ENCODE measurements at regions not wholly inside any gene's neighbourhood (a gene's known extent, or its start where the extent isn't known, plus 50 kb on each side); places are given as distances from the start of the nearest gene placed in this dataset.
"Not testable (repeated sequence)": the region's sequence is repeated elsewhere in the genome, so short reads cannot be mapped to it uniquely, and the experiment has no call there.

- H3K27ac ChIP-seq: no peak overlapping the region
- H3K79me2 ChIP-seq (ENCODE audit: insufficient read depth): no peaks in the 10 kb centered on the region
- in situ Hi-C loops (cut with MboI): no loop called here
- no peaks in the 10 kb centered on the region for H3K27me3 ChIP-seq (replicated peaks; ENCODE audit: insufficient read depth)
- H4K20me1 ChIP-seq (ENCODE audit: insufficient read depth): no peaks in the 10 kb centered on the region
- H2AFZ ChIP-seq: no peak overlapping the region
- H3K4me1 ChIP-seq (ENCODE audit: insufficient read depth): no peaks in the 10 kb centered on the region
- H3K9ac ChIP-seq: no peak overlapping the region
- H3F3A ChIP-seq (ENCODE audit: insufficient read depth): no peaks in the 10 kb centered on the region
- H3K36me3 ChIP-seq (ENCODE audit: low read depth): no peaks in the 10 kb centered on the region
- H3K4me3 ChIP-seq: no peak overlapping the region
- no peaks in the 10 kb centered on the region for H3K9me3 ChIP-seq (ENCODE audit: low read depth)
- H3K9me2 ChIP-seq (ENCODE audit: insufficient read depth): no peaks in the 10 kb centered on the region
- WGBS, 2 experiments (ENCODE audit: low coverage in 1 of 2, low lambda C conversion rate in 2 of 2, missing lambda C conversion rate in 2 of 2): 26 to 30% methylated on average over 3 of the region's 3 CpGs
- no peak overlapping the region for H3K4me2 ChIP-seq (ENCODE audit: unreplicated experiment)
- no peak for TF ChIP-seq EZH2phosphoT487 (IDR thresholded peaks at IDR 0.05; ENCODE audit: insufficient read depth, low read depth)
- DNase-seq: no peak
Measured at GRCh38 chr5:174560861-174561260, 163.5 kb upstream of the MSX2 start.

DNA sequence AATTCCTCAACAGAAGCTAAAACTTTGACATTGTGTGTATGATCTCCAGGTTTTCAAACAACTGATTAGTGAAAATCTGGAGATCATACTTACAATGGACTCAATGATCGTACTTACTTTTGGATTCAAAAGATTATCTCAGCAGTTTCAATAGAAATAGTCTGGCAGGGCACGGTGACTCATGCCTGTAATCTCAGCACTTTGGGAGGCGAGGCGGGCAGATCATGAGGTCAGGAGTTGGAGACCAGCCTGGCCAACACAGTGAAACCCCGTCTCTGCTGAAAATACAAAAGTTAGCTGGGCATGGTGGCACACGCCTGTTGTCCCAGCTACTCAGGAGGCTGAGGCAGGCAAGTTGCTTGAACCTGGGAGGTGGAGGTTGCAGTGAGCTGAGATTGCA lies 161.3 kb upstream of the MSX2 start:
- H3K36me3 ChIP-seq (ENCODE audit: low read depth); H3K27ac ChIP-seq; H3K9me3 ChIP-seq (ENCODE audit: low read depth); H3K4me3 ChIP-seq; H3K9ac ChIP-seq; H3K79me2 ChIP-seq (ENCODE audit: insufficient read depth); H3K9me2 ChIP-seq (ENCODE audit: insufficient read depth); DNase-seq; H2AFZ ChIP-seq; H3F3A ChIP-seq (ENCODE audit: insufficient read depth); in situ Hi-C loops (cut with MboI); H3K4me2 ChIP-seq (ENCODE audit: unreplicated experiment); H3K27me3 ChIP-seq (replicated peaks; ENCODE audit: insufficient read depth); H4K20me1 ChIP-seq (ENCODE audit: insufficient read depth); H3K4me1 ChIP-seq (ENCODE audit: insufficient read depth): not testable (repeated sequence)
- 29 to 30% methylated on average over 6 of the region's 6 CpGs for WGBS, 2 experiments (ENCODE audit: low coverage in 1 of 2, low lambda C conversion rate in 2 of 2, missing lambda C conversion rate in 2 of 2)

DNA sequence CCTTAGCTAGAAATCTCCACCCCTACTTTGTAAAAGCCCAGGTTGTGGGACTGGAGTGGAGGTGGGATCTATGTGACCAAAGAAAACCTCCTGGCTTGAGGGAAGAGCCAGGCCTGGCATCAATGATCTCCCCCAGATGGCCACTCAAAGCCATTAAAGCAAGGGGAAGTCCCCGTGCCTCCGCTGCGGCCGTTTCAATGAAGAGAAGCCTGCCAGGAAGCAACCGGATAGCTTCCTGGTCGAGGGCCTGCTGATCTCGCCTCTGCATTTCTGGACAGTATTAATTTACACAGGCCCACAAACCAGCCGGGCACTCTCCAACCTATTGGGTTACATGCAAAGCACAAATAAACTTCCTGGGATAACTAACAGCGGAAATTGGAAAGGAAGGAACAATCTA lies 160.5 kb upstream of the MSX2 start:
- 10 to 13% methylated on average over 9 of the region's 9 CpGs for WGBS, 2 experiments (ENCODE audit: low coverage in 1 of 2, low lambda C conversion rate in 2 of 2, missing lambda C conversion rate in 2 of 2)
- H4K20me1 ChIP-seq (ENCODE audit: insufficient read depth): no peaks in the 10 kb centered on the region
- no peak for DNase-seq
- H3K4me1 ChIP-seq (ENCODE audit: insufficient read depth): no peaks in the 10 kb centered on the region
- no peaks in the 10 kb centered on the region for H3K79me2 ChIP-seq (ENCODE audit: insufficient read depth)
- no peak for TF ChIP-seq EZH2 (IDR thresholded peaks at IDR 0.05; ENCODE audit: insufficient read depth, poor library complexity, severe bottlenecking)
- no peak for TF ChIP-seq EZH2phosphoT487 (IDR thresholded peaks at IDR 0.05; ENCODE audit: insufficient read depth, low read depth)
- no peaks in the 10 kb centered on the region for H3K9me2 ChIP-seq (ENCODE audit: insufficient read depth)
- H3K9me3 ChIP-seq (ENCODE audit: low read depth): no peaks in the 10 kb centered on the region
- in situ Hi-C loops (cut with MboI): no loop called here
- no peak overlapping the region for H3K4me3 ChIP-seq
- no peak overlapping the region for H3K27ac ChIP-seq
- no peak overlapping the region for H2AFZ ChIP-seq
- H3K9ac ChIP-seq: no peak overlapping the region
- no peak overlapping the region for H3K4me2 ChIP-seq (ENCODE audit: unreplicated experiment)
- no peaks in the 10 kb centered on the region for H3K27me3 ChIP-seq (replicated peaks; ENCODE audit: insufficient read depth)
- H3K36me3 ChIP-seq (ENCODE audit: low read depth): no peaks in the 10 kb centered on the region
- H3F3A ChIP-seq (ENCODE audit: insufficient read depth): no peaks in the 10 kb centered on the region

- WGBS, 2 experiments (ENCODE audit: low coverage in 1 of 2, low lambda C conversion rate in 2 of 2, missing lambda C conversion rate in 2 of 2): 37 to 41% methylated on average over 7 of the region's 7 CpGs
- Histone ChIP-seq H3K4me1 (ENCODE audit: insufficient read depth) (no peaks in the 10 kb centered on the region), H3K27ac (no peak overlapping the region), H2AFZ (no peak overlapping the region), H3K36me3 (ENCODE audit: low read depth) (no peaks in the 10 kb centered on the region), H3K4me2 (ENCODE audit: unreplicated experiment) (no peak overlapping the region), H3K4me3 (no peak overlapping the region), H3F3A (ENCODE audit: insufficient read depth) (no peaks in the 10 kb centered on the region), H3K79me2 (ENCODE audit: insufficient read depth) (no peaks in the 10 kb centered on the region), H3K27me3 (replicated peaks; ENCODE audit: insufficient read depth) (no peaks in the 10 kb centered on the region), H3K9ac (no peak overlapping the region), H3K9me2 (ENCODE audit: insufficient read depth) (no peaks in the 10 kb centered on the region), H3K9me3 (ENCODE audit: low read depth) (no peaks in the 10 kb centered on the region), H4K20me1 (ENCODE audit: insufficient read depth) (no peaks in the 10 kb centered on the region)
- TF ChIP-seq EZH2 (IDR thresholded peaks at IDR 0.05; ENCODE audit: insufficient read depth, poor library complexity, severe bottlenecking) (no peak), EZH2phosphoT487 (IDR thresholded peaks at IDR 0.05; ENCODE audit: insufficient read depth, low read depth) (no peak)
- in situ Hi-C loops (cut with MboI): no loop called here
- DNase-seq: no peak
Measured at GRCh38 chr5:174567506-174568141, 156.8 kb upstream of the MSX2 start.

DNA sequence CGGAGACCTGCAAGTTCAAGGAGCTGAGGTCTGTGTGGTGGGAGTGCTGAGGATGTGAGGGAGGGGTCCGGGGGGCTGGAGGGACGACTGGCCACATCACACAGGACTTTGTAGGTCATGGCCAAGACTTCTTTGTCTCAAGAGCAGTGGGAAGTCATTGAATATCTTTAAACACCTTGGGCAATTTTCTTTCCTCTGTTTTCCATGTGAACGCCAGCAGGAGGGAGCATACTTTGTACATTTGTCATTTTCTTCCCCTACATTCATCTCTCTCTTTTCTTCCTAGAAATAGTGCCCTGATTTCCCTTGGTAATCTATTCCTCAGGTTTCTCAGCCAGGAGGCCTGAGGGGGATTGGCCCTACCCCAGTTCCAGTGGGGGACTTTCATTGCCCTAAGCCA lies 153.7 kb upstream of the MSX2 start:
- Histone ChIP-seq H3F3A (ENCODE audit: insufficient read depth) (no peaks in the 10 kb centered on the region), H3K4me2 (ENCODE audit: unreplicated experiment) (no peak overlapping the region), H3K79me2 (ENCODE audit: insufficient read depth) (no peaks in the 10 kb centered on the region), H3K9me3 (ENCODE audit: low read depth) (no peaks in the 10 kb centered on the region), H2AFZ (no peak overlapping the region), H3K36me3 (ENCODE audit: low read depth) (no peaks in the 10 kb centered on the region), H3K4me1 (ENCODE audit: insufficient read depth) (no peaks in the 10 kb centered on the region), H3K27ac (no peak overlapping the region), H3K9me2 (ENCODE audit: insufficient read depth) (no peaks in the 10 kb centered on the region), H4K20me1 (ENCODE audit: insufficient read depth) (no peaks in the 10 kb centered on the region), H3K27me3 (replicated peaks; ENCODE audit: insufficient read depth) (peaks cover 11% of the 10 kb centered on the region; the same call in 1 of the 2 replicates), H3K9ac (no peak overlapping the region), H3K4me3 (no peak overlapping the region)
- no peak for TF ChIP-seq EZH2 (IDR thresholded peaks at IDR 0.05; ENCODE audit: insufficient read depth, poor library complexity, severe bottlenecking)
- TF ChIP-seq EZH2phosphoT487 (IDR thresholded peaks at IDR 0.05; ENCODE audit: insufficient read depth, low read depth): no peak
- no peak for DNase-seq
- 33% methylated on average over 4 of the region's 4 CpGs for WGBS, 2 experiments (ENCODE audit: low coverage in 1 of 2, low lambda C conversion rate in 2 of 2, missing lambda C conversion rate in 2 of 2)
- in situ Hi-C loops (cut with MboI): no loop called here
